ENCODE measurements at regions not wholly inside any gene's neighbourhood (a gene's known extent, or its start where the extent isn't known, plus 50 kb on each side); places are given as distances from the start of the nearest gene placed in this dataset.

GRCh38 chr13:24087605-24088225 is 72.8 kb upstream of the SPATA13 start:
- no peaks in the 10 kb centered on the region for H3K36me3 ChIP-seq (ENCODE audit: control insufficient read depth, insufficient read depth, low read length)
- H3K27me3 ChIP-seq (ENCODE audit: control insufficient read depth, insufficient read depth, low read length), result peaks cover 7% of the 10 kb centered on the region
- TF ChIP-seq CTCF (IDR thresholded peaks at IDR 0.05; ENCODE audit: insufficient read depth, low read length, poor library complexity, severe bottlenecking), result no peak
- no peak for DNase-seq (ENCODE audit: low read depth)
- H3K4me3 ChIP-seq (ENCODE audit: low read depth, low read length), result no peak overlapping the region

DNA sequence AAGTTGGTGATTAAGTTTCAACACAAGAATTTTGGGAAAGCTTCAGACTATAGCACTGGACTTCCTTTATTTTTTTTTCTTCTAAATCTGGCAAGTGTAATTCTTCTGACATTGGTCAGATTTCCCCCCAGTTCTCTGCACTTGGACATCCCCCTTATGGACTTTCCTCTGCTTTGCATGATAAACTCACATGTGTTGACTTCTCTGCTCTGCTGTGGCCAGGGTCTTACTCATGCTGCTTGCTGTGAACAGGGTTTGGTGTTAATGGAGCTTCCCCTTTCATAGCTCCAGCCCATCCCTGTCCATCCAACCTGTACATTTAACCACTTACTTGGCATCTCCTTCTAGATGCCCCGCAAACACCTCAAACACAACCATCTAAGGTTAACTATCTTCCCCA is 70.5 kb upstream of the SPATA13 start:
- TF ChIP-seq CTCF (IDR thresholded peaks at IDR 0.05; ENCODE audit: insufficient read depth, low read length, poor library complexity, severe bottlenecking), result no peak

GRCh38 chr13:24091080-24091479 is 69.4 kb upstream of the SPATA13 start:
- DNase-seq (ENCODE audit: low read depth), result no peak
- H3K4me3 ChIP-seq (ENCODE audit: low read depth, low read length), result no peak overlapping the region
- no peaks in the 10 kb centered on the region for H3K36me3 ChIP-seq (ENCODE audit: control insufficient read depth, insufficient read depth, low read length)
- H3K27me3 ChIP-seq (ENCODE audit: control insufficient read depth, insufficient read depth, low read length), result peaks cover 5% of the 10 kb centered on the region
- TF ChIP-seq CTCF (IDR thresholded peaks at IDR 0.05; ENCODE audit: insufficient read depth, low read length, poor library complexity, severe bottlenecking), result no peak

More for the DNA sequence above, 70.5 kb upstream of the SPATA13 start:
- no peak for DNase-seq (ENCODE audit: low read depth)
- Histone ChIP-seq H3K36me3 (ENCODE audit: control insufficient read depth, insufficient read depth, low read length) (no peaks in the 10 kb centered on the region), H3K27me3 (ENCODE audit: control insufficient read depth, insufficient read depth, low read length) (peaks cover 7% of the 10 kb centered on the region), H3K4me3 (ENCODE audit: low read depth, low read length) (no peak overlapping the region)

GRCh38 chr13:24092108-24092507 is 68.4 kb upstream of the SPATA13 start:
- H3K4me3 ChIP-seq (ENCODE audit: low read depth, low read length), result no peak overlapping the region
- no peak for DNase-seq (ENCODE audit: low read depth)
- H3K36me3 ChIP-seq (ENCODE audit: control insufficient read depth, insufficient read depth, low read length), result no peaks in the 10 kb centered on the region
- no peak for TF ChIP-seq CTCF (IDR thresholded peaks at IDR 0.05; ENCODE audit: insufficient read depth, low read length, poor library complexity, severe bottlenecking)
- H3K27me3 ChIP-seq (ENCODE audit: control insufficient read depth, insufficient read depth, low read length), result peaks cover under 1% of the 10 kb centered on the region

DNA sequence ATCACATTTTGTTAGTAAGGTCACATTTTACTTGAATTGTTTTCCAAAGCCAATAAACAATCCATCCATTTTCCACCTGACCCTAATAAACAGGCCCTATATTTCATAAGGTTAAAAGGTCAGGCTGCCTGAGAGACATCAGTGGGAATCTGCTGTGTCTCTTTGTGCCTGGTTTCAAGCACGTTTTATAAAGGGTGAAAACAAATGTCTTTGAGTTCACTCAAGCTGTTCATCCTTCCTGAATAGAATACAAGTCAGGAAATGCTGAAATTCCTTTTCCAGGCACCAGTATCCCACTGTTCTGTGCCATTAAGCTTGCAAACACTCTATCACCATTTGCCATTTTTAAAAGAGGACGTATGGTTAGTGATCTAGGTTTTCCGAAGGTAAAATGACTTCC is 67.5 kb upstream of the SPATA13 start:
- TF ChIP-seq CTCF (IDR thresholded peaks at IDR 0.05; ENCODE audit: insufficient read depth, low read length, poor library complexity, severe bottlenecking), result no peak
- DNase-seq (ENCODE audit: low read depth), result no peak
- no peak overlapping the region for H3K4me3 ChIP-seq (ENCODE audit: low read depth, low read length)
- no peaks in the 10 kb centered on the region for H3K36me3 ChIP-seq (ENCODE audit: control insufficient read depth, insufficient read depth, low read length)
- no peaks in the 10 kb centered on the region for H3K27me3 ChIP-seq (ENCODE audit: control insufficient read depth, insufficient read depth, low read length)

DNA sequence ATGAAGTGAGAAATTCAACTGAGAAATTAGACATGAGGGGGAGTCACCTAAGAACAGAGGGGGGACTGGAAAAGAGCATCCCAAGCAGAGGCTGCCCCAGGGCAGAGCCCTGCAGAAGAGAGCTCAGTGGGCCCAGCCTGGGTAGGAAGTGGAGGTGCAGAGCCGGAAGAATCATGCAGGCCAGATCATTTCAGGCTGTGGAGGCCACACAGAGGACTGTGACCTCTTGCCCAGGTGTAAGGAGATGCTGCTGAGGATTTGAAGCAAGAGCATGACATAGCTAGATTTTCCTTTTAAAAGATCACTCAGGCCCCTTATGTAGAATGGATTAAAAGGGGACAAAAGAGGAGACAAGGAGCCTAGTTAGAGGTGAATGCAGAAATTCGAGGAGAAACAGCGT is 63.9 kb upstream of the SPATA13 start:
- no peak overlapping the region for H3K4me3 ChIP-seq (ENCODE audit: low read depth, low read length)
- no peaks in the 10 kb centered on the region for H3K27me3 ChIP-seq (ENCODE audit: control insufficient read depth, insufficient read depth, low read length)
- no peaks in the 10 kb centered on the region for H3K36me3 ChIP-seq (ENCODE audit: control insufficient read depth, insufficient read depth, low read length)
- TF ChIP-seq CTCF (IDR thresholded peaks at IDR 0.05; ENCODE audit: insufficient read depth, low read length, poor library complexity, severe bottlenecking), result no peak
- no peak for DNase-seq (ENCODE audit: low read depth)
